ENCODE measurements at regions not wholly inside any gene's neighbourhood (a gene's known extent, or its start where the extent isn't known, plus 50 kb on each side); places are given as distances from the start of the nearest gene placed in this dataset.

GRCh38 chr2:236943068-236943467, 142.6 kb upstream of the COPS8 start (continued):
- TF ChIP-seq ZNF318 (IDR thresholded peaks at IDR 0.05; ENCODE audit: borderline replicate concordance in 1 of 2, low read depth in 1 of 2) = no peak

- 0% methylated on average over 2 of the region's 3 CpGs for WGBS (ENCODE audit: insufficient coverage, low coverage, missing lambda C conversion rate)
- FAIRE-seq (no peak), ATAC-seq (no peak), DNase-seq (ENCODE audit: extremely low read depth in 1 of 4, low spot score in 3 of 4) (no peak)
- Histone ChIP-seq H3K27me3 (ENCODE audit: control insufficient read depth in 2 of 2, insufficient read depth in 2 of 2, low read length in 2 of 2) (no peaks in the 10 kb centered on the region), H3K79me2 (ENCODE audit: control insufficient read depth, insufficient read depth, low read length) (no peaks in the 10 kb centered on the region), H2AFZ (ENCODE audit: low read depth, low read length) (no peak overlapping the region), H3K9me3 (replicated peaks; ENCODE audit: control insufficient read depth, insufficient read depth, low read depth, low read length) (no peaks in the 10 kb centered on the region), H3K4me1 (replicated peaks in 1 of 2; ENCODE audit: control insufficient read depth in 2 of 2, insufficient read depth in 2 of 2, low read length in 2 of 2) (no peaks in the 10 kb centered on the region), H3K27ac (ENCODE audit: extremely low read depth, low read depth, low read length) (no peak overlapping the region), H3K4me2 (ENCODE audit: insufficient read depth, low read length) (no peak overlapping the region), H3K36me3 (ENCODE audit: control insufficient read depth, insufficient read depth, low read length) (no peaks in the 10 kb centered on the region), H3K9me1 (ENCODE audit: control insufficient read depth, insufficient read depth, low read length) (no peaks in the 10 kb centered on the region), H3K9ac (ENCODE audit: insufficient read depth in 1 of 2, low read depth in 2 of 2, low read length in 2 of 2) (no peak overlapping the region), H4K20me1 (replicated peaks; ENCODE audit: control insufficient read depth, insufficient read depth, low read length) (no peaks in the 10 kb centered on the region), H3K4me3 (no peak overlapping the region)
- intact Hi-C loops (cut with micrococcal nuclease) (no loop called here), in situ Hi-C loops (cut with MboI) (no loop called here)
- TF ChIP-seq SETDB1 (IDR thresholded peaks at IDR 0.05; ENCODE audit: low read length) = no peak
- TF ChIP-seq ZNF644 (tag; IDR thresholded peaks at IDR 0.05; ENCODE audit: low read depth) = no peak
- no peak for TF ChIP-seq ZNF217 (CRISPR knock-in tag; IDR thresholded peaks at IDR 0.05)
- TF ChIP-seq CREB5 (CRISPR knock-in tag; IDR thresholded peaks at IDR 0.05) = no peak
- POLR2A ChIA-PET = no interaction called here
- BruUV-seq (replicated peaks) = no TSS peak
- CTCF ChIA-PET (ENCODE audit: low intra/inter-chr PET ratio) = no interaction called here
These were observed 141.7 kb upstream of the COPS8 start for GRCh38 chr2:236943841-236944513.

Data from K562 (cell line).